Left lung (tissue), 4 donors: ENCODE measurements at regions not wholly inside any gene's neighbourhood (a gene's known extent, or its start where the extent isn't known, plus 50 kb on each side); places are given as distances from the start of the nearest gene placed in this dataset.

Source experiments
- ATAC-seq: fragments of 200-7000 bp; cut with Tn5 transposase; one replicate; pipeline ENCODE4 v1.9.1; 2020; ENCODE audit warnings: moderate library complexity
- DNase-seq, 4 donors: peaks; one replicate each; pipeline ENCODE4 v3.0.0-alpha.2; 2013 to 2020
- H3K27ac ChIP-seq, 2 donors: fragments of 200-600 bp; sonication (generic) in 1 of 2; one replicate each; pipeline versions ENCODE4 v1.5.0 to v1.8.0; 2020 to 2021
- H3K27me3 ChIP-seq, 2 donors: fragments of 200-600 bp; sonication (generic) in 1 of 2; one replicate each; pipeline versions ENCODE4 v1.5.0 to v1.8.0; 2020 to 2021
- H3K36me3 ChIP-seq, 2 donors: fragments of 200-600 bp; sonication (generic) in 1 of 2; one replicate each; pipeline versions ENCODE4 v1.5.0 to v1.8.0; 2020 to 2021
- H3K4me1 ChIP-seq, 2 donors: fragments of 200-600 bp; one replicate each; pipeline ENCODE4 v1.8.0; 2021
- H3K4me3 ChIP-seq, 2 donors: fragments of 200-600 bp; sonication (generic) in 1 of 2; one replicate each; pipeline versions ENCODE4 v1.5.0 to v1.8.0; 2020 to 2021; ENCODE audit warnings: mild to moderate bottlenecking in 1 of 2
- H3K9me3 ChIP-seq, 2 donors: fragments of 200-600 bp; sonication (generic) in 1 of 2; one replicate each; pipeline versions ENCODE4 v1.5.0 to v1.8.0; 2020 to 2021
- CTCF ChIP-seq, 2 donors: fragments of 200-600 bp; sonication (generic) in 1 of 2; IDR thresholded peaks; one replicate each; pipeline versions ENCODE4 v1.5.0 to v1.8.0; 2021; ENCODE audit warnings: antibody characterized with exemption in 2 of 2
- intact Hi-C, 2 donors: fragments of 100-400 bp; cut with DNase I; formaldehyde crosslinking; loops; one replicate each; pipeline versions ENCODE4 v1.11.2 to v1.14.2; 2022
- donor health status: DM: no; HTN: yes; CAD: no.
- donor health status: DM: no; HTN: no; CAD: no.

GRCh38 chr1:58402444-58402843, 144.1 kb downstream of the OMA1 start:
- no peaks in the 10 kb centered on the region for H3K4me1 ChIP-seq
- no peaks in the 10 kb centered on the region for H3K36me3 ChIP-seq
- TF ChIP-seq CTCF (IDR thresholded peaks at IDR 0.05) = no peak
- no peak for DNase-seq
- ATAC-seq = no peak
- H3K9me3 ChIP-seq = no peaks in the 10 kb centered on the region
- H3K27ac ChIP-seq = no peak overlapping the region
- no peak overlapping the region for H3K4me3 ChIP-seq
- H3K27me3 ChIP-seq = no peaks in the 10 kb centered on the region
- intact Hi-C loops = no loop called here

GRCh38 chr1:58401991-58402390, 144.5 kb downstream of the OMA1 start:
- H3K4me3 ChIP-seq = no peak overlapping the region
- no peak for DNase-seq
- no peak for ATAC-seq

GRCh38 chr1:58399176-58399575, 147.3 kb downstream of the OMA1 start:
- Histone ChIP-seq H3K4me1 (peaks cover 7 to 9% of the 10 kb centered on the region in 2 donors), H3K9me3 (no peaks in the 10 kb centered on the region), H3K27ac (no peak overlapping the region), H3K27me3 (no peaks in the 10 kb centered on the region), H3K36me3 (no peaks in the 10 kb centered on the region), H3K4me3 (no peak overlapping the region)
- no peak for TF ChIP-seq CTCF (IDR thresholded peaks at IDR 0.05)
- ATAC-seq (no peak), DNase-seq (no peak)
- intact Hi-C loops = no loop called here

More at GRCh38 chr1:58401991-58402390, 144.5 kb downstream of the OMA1 start:
- no peaks in the 10 kb centered on the region for H3K9me3 ChIP-seq
- TF ChIP-seq CTCF (IDR thresholded peaks at IDR 0.05) = no peak
- no peaks in the 10 kb centered on the region for H3K27me3 ChIP-seq
- H3K4me1 ChIP-seq = no peaks in the 10 kb centered on the region
- no peak overlapping the region for H3K27ac ChIP-seq
- no peaks in the 10 kb centered on the region for H3K36me3 ChIP-seq
- intact Hi-C loops = no loop called here

- intact Hi-C loops = no loop called here
- DNase-seq (no peak), ATAC-seq (no peak)
- Histone ChIP-seq H3K27me3 (no peaks in the 10 kb centered on the region), H3K9me3 (no peaks in the 10 kb centered on the region), H3K36me3 (no peaks in the 10 kb centered on the region), H3K4me3 (no peak overlapping the region), H3K27ac (no peak overlapping the region), H3K4me1 (peaks cover 7 to 9% of the 10 kb centered on the region in 2 donors)
- no peak for TF ChIP-seq CTCF (IDR thresholded peaks at IDR 0.05)
Observed at GRCh38 chr1:58398714-58399113, 147.8 kb downstream of the OMA1 start.

GRCh38 chr1:58397187-58397820, 149.2 kb downstream of the OMA1 start:
- Histone ChIP-seq H3K4me1 (peaks cover 7 to 9% of the 10 kb centered on the region in 2 donors), H3K27me3 (no peaks in the 10 kb centered on the region), H3K27ac (no peak overlapping the region), H3K4me3 (no peak overlapping the region), H3K36me3 (no peaks in the 10 kb centered on the region), H3K9me3 (no peaks in the 10 kb centered on the region)
- no peak for TF ChIP-seq CTCF (IDR thresholded peaks at IDR 0.05)
- intact Hi-C loops = no loop called here
- no peak for DNase-seq
- ATAC-seq = no peak
